Suppressor macrophage (primary cell): ENCODE measurements at regions not wholly inside any gene's neighbourhood (a gene's known extent, or its start where the extent isn't known, plus 50 kb on each side); places are given as distances from the start of the nearest gene placed in this dataset.
"Not testable (repeated sequence)": the region's sequence is repeated elsewhere in the genome, so short reads cannot be mapped to it uniquely, and the experiment has no call there.

ENCODE experiments used
- DNase-seq, 4 experiments: peaks; one replicate each; pipeline ENCODE4 v3.0.0-alpha.2; 2020 to 2022

DNA sequence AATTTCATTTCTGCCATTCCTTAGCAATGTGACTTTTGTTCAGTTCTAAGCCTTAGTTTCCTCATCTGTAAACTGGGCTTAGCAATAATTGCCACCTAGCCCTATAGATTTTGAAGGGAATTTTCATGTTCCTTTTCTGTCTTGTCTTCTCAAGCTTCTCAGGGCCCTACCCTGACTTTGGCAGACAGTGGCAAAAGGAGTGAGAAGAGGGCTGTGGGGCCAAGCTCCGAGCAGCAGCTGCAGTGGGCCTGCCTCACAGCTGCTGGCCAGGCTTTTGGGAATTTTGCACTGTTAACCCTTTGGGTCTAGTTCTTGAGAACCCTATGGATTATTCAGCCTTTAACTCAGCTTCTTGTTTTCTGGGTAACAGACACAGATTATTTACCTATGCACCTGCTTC is 67.6 kb upstream of the IGSF1 start:
- no peak for DNase-seq

DNA sequence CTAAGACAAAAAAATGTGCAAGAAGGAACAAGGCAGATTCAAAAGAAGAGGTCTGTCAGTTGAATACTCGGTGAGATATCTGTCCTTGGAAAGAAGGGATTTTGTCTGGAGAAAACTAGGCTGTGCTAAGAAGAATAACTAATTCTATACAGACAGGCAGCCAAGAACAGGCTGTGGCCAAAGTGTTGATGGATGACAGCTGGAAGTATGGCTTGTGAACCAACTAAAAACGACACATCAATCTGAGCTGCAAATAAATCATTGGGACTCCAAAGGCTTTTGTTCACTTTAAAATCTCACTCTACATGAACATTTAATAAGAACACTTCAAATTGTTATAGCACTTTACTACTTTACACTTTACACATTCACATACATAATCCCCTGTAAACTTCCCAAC is 70.5 kb upstream of the IGSF1 start:
- DNase-seq: no peak

GRCh38 chrX:131365766-131366165 is 76.7 kb upstream of the IGSF1 start:
- DNase-seq: no peak

DNA sequence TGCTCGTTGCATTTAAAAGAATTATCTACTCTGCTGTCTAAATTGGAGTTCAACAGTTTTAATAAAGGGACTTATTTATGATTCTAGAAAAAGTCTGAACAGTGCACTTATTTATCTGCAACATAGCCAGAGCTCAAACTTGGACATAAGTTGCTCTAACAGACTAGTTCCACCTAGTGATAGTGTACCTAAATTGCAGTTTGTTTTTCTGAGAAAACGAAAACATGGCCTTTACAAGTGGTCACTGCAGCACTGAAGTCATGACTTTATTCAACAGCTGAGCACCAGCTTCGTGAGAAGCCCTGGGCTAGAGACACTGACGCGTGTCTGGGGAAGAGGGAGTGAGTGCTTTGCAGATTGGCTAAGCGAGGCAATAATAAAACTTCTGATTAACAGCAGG is 77.3 kb upstream of the IGSF1 start:
- no peak for DNase-seq

GRCh38 chrX:131388293-131388692 is 99.2 kb upstream of the IGSF1 start:
- no peak for DNase-seq

GRCh38 chrX:131392666-131393065 is 103.6 kb upstream of the IGSF1 start:
- DNase-seq: no peak

DNA sequence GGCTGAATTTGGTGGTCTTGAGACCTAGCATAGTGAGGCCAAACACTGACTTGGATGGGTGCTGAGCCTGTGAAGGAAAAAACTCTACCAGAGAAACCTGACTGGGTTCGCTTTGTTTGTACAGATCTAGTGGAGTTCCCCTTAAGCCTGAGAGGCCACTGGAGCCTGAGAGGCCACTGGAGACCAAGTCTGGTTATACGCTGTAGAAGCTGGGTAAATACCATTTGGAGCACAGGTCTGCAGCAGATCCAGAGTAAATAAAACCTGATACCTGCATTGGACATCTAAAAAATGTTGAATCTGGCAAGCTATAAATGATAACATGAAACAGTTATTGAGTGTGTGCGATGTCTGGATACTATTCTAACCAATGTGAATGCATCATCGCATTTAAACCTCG is 104.3 kb upstream of the IGSF1 start:
- no peak for DNase-seq

- no peak for DNase-seq
Observed at GRCh38 chrX:131394384-131394783, 105.3 kb upstream of the IGSF1 start.

DNA sequence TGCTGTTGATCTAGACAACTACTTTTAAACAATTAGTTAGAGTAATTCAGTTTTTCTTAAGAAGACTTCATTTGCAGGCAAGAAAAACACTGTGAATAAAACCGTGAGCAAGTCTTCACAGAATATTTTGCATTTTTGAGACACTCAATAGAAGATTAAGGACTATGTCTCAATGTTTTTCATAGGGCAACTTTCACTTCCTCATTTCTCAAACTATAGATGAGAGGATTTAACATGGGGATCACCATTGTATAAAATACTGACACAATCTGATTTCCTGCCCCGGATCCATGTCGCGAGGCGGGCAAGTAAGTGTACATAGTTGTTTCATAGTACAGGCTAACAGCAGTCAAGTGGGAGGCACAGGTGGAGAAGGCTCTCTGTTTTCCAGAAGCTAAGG is 108.8 kb upstream of the IGSF1 start:
- DNase-seq: peak in 2 of 4 experiments; percentile 0 to 1

GRCh38 chrX:131399678-131400428 is 110.7 kb upstream of the IGSF1 start:
- DNase-seq: no peak

- no peak for DNase-seq
Observed at GRCh38 chrX:131402124-131402811, 113.2 kb upstream of the IGSF1 start.

DNA sequence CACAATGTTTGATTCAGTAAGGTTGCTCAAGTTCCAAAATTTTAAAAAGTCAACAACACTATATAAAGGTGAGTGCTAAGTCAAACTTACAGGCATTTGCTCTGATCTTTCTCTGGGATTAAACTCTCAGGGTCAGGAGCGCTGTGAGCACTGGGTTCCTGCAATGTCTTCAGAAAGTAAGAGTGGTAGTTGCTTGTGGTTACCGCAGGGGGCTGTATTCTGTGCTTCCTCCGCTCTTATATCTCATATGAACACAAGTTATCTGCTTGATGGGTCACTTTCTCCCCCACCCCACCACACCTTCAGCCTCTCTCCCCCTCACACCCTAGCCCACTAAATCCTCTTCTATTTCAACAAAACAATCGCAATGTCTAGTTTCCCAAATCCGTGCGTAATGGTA is 116.4 kb upstream of the IGSF1 start:
- DNase-seq: no peak

DNA sequence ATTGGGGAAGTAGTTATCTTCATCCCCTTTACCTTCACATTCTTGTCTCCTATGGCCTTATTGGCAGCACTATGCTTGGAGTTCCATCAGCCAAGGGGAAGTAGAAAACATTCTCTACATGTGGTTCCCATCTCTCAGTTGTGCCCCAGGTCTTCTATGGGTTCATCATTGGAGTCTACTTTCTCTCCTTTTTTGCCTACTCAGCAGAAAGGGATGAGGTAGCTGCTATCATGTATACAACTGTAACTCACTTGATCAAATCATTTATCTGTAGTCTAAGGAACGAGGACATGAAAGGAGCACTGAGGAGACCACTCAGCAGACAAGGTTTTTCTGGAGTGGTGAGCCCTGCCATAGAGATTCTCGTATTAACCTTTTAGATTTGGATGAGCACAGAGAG is 119.0 kb upstream of the OR13H1 start:
- DNase-seq: no peak

DNA sequence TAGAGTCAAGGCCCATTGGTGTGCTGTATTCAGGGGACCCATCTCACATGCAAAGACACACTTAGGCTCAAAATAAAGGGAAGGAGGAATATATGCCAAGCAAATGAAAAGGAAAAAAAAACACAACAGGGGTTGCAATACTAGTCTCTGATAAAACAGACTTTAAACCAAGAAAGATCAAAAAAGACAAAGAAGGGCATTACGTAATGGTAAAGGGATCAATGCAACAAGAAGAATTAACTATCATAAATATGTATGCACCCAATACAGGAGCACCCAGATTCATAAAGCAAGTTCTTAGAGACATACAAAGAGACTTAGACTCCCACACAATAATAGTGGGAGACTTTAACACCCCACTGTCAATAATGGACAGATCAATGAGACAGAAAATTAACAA is 113.4 kb upstream of the OR13H1 start:
- not testable (repeated sequence) for DNase-seq

GRCh38 chrX:131441033-131441432 is 102.8 kb upstream of the OR13H1 start:
- no peak for DNase-seq

DNA sequence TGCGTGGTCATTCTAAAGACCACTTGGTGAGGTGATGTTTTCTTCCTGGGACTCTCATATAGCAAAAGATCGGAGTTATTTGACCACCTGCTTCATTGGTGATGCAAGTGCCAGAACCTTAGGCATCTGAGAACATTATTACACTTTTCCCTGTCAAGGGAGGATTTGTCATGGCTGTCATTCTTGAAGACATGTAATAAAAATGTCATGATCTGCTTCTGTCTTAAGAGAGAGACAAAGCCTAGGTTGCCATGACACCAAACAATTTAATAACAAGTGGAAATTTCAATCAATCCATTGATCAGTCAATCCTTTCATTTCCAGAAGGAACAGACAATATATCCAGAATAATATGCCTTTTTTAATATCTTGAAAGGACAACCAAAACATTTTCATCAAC is 97.9 kb upstream of the OR13H1 start:
- no peak for DNase-seq

DNA sequence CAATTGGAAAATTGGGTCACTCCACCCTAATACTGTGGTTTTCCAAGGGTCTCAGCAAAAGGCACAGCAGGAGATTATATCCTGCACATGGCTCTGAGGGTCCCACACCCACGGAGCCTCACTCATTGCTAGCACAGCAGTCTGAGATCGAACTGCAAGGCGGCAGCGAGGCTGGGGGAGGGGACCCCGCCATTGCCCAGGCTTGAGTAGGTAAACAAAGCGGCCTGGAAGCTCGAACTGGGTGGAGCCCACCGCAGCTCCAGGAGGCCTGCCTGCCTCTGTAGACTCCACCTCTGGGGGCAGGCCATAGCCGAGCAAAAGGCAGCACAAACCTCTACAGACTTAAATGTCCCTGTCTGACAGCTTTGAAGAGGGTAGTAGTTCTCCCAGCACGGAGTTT is 82.0 kb upstream of the OR13H1 start:
- not testable (repeated sequence) for DNase-seq

DNA sequence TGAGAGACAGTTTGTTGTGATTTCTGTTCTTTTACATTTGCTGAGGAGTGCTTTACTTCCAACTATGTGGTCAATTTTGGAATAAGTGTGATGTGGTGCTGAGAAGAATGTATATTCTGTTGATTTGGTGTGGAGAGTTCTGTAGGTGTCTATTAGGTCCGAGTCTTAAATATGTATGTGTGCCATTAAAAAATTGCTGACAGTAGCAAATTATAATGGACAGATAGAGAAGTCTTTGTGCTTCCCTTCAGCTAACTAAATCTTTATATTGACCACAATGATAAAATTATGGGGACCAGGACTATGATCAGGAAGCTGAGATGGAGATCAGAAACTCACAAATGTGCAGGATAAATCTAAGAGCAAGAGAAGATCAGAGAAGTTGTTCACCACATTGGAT is 70.1 kb upstream of the OR13H1 start:
- DNase-seq: not testable (repeated sequence)

GRCh38 chrX:131477498-131477897 is 66.4 kb upstream of the OR13H1 start:
- no peak for DNase-seq
